Left kidney (tissue), 1 donor: ENCODE measurements at regions not wholly inside any gene's neighbourhood (a gene's known extent, or its start where the extent isn't known, plus 50 kb on each side); places are given as distances from the start of the nearest gene placed in this dataset.

ENCODE experiments used
- DNase-seq: peaks from one replicate; pipeline ENCODE4 v3.0.0-alpha.2; 2013

DNA sequence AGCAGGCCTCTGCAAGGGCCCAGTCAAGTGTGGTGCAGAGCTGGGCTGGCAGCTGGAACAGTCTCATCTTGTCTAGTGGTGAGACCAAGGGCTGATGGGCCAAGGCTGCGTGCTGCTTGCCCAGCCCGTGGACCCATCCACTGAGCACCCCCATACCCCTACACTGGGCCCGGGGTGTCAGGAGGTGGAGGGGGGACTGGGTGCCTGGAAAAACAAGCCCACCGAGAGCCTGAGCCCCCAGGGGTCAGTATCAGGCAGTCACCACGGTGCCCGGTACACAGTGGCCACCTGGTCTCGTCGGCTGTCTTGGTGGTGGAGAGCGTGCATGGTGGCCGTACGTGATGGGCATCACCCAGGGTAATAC lies 238.3 kb downstream of the SEC14L1 start:
- DNase-seq, result no peak

DNA sequence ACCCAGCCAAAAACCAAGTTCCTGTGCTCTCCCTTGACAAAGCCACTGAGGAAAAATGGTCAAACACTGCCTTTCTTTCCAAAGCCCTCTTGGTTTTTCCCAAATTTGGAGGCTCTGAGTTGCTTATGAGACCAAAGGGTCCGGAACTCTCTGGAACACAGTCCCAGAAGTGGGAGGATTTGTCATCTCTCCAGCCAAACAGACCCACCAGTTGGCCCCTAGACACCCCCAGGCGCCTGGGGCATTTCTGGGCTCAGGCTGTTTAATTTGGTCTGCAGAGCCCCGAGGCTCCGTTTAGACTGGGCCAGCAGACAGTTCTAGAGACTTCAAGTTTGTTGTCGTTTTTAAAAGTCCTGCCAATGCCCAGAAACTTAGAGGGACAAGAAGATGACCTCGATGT lies 239.1 kb downstream of the SEC14L1 start:
- DNase-seq, result no peak

DNA sequence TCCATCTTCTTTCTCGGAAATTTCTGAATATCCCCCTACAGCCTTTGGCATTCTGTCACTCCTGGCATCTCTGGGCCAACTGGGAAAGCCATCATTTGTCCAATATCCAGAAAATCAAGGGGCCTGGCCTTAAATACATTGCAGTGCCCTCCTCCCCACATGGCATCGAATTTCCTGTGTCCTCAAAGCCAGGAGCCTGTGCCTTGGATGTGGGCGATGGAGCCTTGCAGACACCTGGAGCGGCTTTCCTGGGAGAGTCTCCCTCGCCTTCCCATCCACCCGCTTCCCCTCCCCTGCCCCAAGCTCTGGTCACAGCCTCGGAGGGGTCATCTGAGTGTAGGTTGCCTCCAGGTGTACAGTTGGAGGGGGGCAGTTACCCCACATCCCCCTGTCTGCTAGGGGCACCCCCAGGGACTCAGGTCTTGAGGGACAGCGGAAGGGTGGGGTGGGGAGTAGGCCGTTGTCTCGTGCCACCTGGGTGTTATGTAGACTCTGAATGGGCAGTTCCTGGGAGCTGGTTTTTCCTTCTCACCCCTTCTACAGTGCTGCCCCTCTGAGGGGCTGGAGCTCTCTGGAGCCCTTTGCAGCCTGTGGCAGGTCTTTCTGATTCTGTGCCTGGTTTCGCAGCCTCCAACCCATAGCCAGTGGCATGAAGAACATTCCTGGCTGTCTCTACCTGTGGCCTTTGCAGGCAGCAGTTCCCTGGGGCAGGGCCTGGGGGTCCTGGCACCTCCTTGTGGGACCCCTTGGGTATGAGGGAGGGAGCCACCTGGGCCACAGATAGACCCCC lies 239.8 kb downstream of the SEC14L1 start:
- no peak for DNase-seq

DNA sequence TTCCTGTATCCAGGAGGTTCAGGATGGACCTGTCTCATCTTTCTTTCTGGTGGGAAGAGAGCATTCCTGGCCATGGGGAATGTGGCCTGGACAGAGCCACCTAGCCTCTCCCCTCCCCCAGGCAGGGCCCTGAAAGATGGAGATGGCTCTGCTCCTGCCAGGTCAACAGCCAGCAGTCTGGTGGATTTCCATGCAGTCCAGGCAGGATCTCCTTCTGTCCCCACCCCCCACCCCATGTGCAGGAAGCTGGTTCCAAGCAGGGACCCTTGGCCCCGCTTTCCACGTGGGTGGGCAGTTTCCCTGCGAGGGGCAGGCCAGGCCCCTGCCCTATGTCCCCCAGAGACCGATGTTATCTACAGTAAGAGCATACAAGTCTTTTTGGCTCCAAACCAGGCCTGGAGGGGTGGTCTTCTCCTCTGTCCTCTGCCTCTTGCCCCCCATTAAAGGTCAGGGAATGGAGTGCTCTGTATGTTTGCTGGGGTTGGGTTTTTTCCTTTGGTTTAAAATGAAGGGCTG lies 240.5 kb downstream of the SEC14L1 start:
- no peak for DNase-seq

DNA sequence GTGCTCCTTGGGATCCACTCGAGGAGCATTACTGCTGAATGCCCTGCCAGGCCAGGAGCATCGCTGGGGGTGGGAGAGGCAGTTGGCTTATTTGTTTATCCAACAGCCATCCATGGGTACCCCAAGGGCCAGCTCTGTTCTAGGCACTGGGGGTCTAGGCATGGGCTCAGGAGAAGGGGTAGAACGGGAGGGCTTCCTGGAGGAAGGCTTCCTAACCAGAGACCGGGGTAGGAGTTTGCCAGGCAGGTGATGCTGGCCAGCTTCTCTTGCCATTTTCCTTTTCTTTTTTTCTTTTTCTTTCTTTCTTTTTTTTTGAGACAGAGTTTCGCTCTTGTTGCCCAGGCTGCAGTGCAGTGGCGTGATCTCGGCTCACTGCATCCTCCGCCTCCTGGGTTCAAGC lies 241.0 kb downstream of the SEC14L1 start:
- no peak for DNase-seq

DNA sequence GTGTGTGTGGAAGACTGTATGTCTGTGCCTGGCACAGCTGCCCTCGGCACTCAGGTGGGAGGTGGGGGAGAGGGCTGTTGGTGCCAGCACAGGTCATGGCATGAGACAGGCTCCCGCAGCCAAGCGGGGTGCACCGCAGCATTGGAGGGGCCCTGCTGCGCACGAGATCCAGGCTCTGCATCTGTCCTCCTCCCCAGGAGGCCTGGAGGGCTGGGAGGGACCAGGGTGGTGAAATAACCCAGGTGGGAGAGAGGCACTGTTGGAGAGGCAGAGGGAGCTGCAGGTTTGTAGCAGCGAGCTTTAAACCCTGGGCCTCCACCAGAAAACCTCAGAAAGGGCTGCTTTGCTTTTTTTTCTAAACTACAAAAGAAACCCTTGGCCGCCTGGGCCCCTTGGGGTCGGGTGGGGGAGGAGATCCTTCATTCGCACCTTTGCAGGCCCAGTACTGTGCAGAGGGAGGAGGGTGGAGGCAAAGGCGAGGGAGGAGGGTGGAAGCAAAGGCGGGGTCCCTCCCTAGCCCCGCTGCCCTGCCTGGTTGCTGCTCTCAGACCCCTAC lies 241.7 kb downstream of the SEC14L1 start:
- no peak for DNase-seq

DNA sequence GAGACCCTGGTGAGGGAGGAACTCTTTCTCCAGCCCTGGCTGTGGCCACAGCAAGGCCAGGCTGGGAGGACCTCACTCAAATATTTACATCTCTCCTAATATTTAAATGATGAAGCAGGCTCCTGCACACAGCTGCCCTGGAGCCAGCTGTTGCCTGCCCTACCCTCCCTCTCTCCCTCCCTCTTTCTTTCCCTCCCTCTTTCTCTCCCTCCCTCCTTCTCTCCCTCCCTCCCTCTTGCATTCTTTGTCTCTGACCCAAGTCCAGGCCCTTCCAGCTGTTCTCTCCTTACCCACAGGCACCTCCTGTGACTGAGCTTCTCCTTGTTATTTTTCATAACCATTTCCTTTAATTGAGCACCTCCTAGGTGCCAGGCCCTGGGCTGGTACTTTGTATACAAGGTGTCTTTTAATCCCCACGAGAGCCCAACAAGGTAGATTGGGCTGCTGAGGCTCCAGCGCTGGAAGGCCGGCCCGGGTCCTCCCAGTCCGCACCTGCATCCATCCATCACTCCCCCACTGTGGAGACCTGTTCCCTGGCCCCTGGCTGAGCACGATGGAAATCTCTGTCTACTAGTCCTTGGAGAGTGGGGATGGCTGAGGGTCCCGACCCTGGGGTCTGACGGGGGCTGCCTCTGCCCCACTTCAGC lies 242.3 kb downstream of the SEC14L1 start:
- no peak for DNase-seq

DNA sequence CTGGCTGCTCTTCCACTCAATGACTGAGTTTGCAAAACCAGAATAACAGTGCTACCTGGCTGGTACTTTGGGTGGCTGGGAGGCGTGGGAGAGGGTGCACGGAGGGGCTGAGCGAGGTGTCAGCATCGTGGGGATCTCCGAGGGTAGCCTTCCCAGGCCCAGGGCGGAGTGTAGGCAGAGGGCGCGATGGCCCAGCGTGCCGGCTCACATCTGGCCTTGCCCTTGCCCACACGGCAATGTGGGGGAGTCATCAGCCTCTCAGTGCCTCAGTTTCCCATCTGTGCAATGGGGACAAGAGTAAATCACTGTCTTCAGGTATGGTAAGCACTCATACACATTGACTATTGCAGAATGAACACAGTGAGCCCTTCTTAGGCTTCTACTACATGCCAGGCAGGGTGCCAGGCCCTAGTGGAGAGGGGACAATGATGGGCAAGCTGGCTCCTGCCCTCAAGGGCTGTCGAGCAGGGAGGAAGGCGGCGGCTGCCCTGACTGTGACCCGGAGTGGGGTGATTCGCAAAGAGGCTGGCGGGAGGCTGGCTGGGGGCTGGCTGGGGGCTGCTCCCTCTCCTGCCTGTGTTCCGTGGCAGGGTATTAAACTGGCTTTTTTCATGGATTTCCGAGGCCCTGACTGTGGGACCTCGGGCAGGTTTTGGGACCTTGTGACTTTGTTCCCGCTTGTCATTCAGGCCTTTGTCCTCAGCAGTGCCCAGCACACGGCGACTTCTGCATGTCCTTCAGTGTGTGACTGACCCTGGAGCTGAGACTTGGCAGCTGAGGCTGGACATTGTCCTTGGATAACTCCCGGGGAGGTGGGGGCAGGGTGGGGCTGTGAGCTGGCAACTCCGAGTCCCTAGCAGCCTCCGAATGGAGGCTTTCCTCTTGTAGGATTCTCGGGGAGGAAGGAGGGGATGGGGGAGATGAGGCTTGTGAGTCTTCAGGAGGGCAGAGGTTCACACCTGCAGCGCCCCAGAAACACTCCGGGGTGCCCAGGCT lies 243.1 kb downstream of the SEC14L1 start:
- DNase-seq, result no peak

DNA sequence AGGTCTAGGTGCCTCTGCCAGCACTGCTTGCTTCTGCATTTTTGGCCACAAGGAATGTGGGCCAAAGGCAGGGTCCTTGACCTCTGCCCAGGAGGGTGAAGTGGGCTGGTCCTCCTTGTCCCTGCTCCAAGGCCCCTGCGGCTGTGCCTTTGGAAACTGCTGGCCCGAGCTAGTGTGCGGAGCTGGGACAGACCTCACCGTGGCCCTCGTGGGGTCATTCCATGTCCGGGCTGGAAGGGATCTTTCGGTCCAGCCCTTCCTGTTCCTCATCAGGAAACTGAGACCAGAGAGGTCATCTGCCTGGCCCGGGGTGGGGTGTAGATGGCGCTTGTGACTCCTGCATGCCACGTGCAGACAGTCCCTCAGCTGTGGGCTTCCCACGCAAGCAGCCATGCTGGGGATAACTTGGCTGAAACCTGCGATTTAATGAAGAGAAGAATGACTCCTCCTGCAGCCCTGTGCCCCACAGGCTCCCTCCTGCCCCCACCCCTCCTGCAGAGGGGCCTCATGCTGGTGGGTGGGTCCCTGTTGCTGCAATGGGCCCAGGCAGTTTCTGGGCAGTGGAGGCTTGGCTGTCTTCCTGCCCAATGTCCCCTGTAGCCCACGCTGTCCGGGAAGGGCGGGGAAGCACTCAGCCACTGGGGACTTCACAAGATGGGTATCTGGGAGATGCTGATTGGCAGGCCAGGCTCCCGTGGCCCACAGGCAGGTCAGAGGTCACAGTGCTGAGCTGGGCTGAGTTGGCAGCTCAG lies 245.2 kb downstream of the SEC14L1 start:
- DNase-seq, result no peak

DNA sequence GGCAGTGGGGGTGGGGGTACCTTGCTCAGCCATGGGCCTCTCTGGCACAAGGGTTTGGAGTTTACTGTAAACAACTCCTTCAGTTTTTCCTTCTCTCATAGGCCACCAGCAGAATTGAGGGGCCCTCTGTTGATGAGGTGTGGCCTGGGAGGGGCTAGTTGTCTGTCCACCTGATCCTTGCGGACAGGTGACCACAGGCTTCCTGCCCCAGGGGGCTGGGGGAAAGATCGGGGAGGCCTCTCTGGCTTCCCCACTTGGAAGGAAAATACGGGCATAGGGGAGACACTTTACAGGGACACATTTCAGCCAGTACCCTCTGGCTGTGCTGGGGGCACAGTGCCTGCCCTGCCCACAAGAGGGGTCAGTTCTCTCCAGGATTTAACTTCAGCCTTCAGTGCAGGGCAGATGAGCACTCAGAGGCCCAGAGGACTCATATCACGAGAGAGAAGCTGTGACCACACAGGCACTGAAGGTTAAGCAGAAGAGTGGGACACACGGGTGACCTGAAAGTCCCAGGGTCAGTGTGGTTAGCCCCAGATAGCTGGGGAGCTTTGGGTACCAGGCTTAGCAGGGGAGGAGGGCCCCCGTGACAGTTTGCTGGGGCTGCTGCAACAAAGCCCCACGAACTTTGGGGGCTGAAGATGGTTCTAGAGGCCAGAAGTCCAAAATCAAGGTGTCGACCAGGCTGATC lies 245.9 kb downstream of the SEC14L1 start:
- no peak for DNase-seq

DNA sequence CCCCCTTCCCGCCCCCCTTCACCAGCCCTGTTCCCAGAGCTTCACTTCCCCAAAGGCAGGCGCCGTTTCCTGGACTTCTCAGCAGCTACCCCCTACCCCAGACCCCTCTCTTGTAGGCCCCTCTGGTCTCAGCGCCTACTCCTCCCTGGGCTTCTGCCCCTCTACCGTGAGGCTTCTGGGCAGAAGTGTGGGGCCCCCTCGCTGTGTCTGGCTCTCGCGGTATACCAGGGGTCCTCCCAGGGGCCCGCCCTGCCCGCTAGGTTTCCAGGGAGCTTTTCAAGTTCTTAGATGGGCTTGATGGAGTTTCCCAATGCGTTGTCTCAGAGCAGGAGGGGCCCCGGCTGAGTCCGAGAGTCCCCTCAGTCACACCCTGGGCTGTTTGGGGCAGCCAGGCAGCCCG lies 247.1 kb downstream of the SEC14L1 start:
- no peak for DNase-seq

DNA sequence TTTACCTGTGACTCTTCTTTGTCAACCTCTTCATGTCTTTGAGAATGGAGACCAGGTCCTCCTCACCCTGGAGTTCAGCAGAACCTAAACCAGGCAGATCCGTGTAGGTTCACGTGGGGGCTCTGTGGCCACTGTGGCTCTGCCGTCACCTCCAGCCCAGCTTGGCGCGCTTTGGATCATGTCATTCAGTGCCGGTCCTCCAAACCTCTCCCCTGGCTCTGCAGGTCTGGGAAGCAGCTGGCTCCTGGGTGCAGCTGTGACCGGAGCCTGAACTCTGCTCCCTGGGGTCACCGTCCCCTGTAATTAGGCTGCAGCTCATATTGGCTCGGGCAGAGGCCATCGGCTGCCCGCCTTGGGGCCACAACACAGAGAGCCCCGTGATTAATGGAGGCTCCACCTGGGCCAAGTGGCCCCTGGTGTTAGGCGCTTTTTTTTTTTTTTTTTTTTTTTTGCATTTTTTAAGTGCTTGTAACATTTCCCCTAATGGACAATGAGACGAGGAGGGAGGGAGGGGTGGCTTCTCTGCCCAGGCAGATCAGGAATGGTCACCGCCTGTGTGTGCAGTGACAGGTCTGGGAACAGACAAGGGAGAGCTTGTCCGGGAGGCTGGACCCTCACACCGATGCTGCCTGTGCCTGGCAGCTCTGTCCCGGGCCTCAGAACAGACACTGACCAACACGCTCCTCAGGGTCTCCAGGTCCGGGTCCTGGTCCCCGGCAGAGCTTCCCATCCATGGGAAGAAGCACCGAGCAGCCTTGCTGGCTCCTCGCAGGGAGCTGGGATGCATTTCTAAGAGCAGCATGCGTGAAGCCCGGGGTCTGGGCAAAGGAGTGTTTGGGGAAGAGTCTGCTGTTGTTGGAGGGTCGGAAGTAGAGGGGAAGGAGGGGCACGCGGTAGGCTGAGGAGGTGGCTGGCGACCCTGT lies 247.9 kb downstream of the SEC14L1 start:
- DNase-seq, result no peak

DNA sequence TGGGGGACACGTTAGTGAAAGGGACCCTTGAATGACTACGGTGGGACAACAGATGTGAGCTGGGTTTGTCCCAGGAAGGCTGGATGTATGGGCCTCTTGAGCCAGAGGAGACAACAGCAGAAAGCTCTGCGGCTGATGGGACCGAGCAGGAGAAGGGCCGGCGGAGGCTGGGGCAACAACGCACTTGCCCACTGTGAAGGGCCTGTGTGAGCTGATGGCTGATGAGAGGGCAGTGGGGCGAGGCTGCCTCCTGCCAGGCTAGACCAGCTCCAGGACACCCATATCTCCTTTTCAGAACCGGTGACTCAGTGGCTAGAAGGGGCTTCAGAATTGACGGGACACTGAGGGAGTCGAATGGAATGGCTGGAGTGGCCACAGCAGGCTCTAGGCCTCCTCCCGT lies 250.1 kb downstream of the SEC14L1 start:
- DNase-seq, result no peak

DNA sequence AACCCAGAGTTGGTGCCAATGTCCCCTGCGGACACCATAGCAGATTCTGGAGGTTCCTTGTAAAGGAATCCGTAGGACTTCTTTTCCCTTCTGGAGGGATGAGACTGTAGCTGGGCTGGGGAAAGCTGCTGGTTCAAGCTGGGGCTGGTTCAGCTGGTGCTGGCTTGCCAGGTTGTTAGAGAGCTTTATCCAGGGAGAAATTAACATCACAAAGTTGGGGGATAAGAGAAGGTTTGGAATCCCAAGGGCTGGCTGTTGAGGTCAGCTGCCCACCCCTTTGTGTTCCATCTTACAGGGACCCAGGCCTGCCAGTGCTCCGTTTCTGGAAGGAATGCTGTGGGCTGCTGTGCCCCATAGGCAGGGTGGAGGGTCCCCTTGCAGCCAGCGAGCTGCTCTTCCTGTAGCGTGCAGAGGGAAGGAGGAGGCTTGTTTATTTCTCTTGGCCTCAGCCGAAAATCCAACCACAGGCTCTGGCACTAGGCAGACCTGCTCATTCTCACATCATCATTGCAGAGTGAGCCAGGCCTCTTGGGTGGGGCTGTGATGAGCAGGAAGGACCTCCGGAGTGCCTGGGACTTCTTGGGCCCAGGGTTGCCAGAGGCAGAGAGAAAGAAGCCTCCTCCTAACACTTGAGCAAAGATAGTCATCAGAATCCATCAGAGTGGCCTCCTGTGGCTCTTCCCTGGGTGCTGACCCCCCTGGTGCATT lies 251.1 kb downstream of the SEC14L1 start:
- DNase-seq, result no peak

DNA sequence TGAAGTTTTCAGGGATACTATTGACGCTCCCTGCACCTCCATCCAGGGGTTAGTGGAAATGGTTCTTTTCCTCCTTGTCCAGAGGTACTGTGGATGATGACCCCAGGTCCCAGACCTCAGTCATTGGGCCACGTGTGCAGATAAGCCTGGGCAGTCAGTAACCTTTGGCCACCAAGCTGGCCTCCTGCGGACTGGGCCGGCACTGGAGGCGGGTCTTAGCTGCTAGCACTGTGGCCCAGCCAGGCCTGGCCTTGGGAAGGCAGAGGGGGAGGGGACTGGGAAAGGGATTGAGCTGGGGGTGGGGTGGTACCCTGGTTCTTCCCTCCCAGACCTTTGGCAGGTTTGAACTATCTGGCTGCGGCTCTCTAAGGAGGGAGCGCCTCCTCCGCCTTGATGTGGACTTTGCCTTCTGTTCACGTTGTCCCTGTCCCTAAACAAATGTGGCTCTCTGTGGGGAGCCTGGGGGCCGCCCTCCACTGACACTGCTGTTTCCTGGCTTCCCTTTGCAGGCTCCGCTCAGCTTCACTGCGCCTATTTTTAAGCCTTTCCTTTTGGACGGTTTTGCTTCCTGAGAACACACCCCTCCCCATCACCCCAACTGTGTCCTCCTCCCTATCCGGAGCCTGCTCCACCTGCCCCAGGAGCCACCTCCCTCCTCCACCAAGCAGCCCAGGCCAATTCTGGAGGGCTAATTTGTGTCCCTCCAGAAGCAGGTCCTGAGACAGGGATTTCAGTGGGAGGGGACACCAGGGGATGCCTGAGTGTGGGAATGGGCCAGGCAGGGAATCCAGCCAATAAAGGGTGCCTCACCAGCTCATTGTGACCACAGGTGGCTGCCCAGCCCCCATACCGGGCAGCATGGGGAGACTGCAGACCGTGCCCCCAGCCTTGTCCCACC lies 251.9 kb downstream of the SEC14L1 start:
- no peak for DNase-seq

DNA sequence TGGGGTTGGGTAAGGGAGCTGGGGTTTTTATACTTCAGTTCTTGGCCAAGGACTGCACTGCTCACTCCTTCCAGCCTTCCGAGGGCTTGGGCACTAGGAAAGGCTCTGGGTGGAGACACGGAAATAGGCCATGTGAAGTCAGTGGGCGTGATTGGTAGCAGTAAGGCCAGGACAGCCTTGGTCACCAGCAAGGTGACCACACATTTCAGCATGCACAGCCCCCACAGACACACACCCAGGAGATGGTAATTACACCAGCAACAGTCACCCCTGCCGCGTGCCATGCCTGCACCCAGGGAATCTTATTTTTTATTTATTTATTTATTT lies 252.5 kb downstream of the SEC14L1 start:
- no peak for DNase-seq

DNA sequence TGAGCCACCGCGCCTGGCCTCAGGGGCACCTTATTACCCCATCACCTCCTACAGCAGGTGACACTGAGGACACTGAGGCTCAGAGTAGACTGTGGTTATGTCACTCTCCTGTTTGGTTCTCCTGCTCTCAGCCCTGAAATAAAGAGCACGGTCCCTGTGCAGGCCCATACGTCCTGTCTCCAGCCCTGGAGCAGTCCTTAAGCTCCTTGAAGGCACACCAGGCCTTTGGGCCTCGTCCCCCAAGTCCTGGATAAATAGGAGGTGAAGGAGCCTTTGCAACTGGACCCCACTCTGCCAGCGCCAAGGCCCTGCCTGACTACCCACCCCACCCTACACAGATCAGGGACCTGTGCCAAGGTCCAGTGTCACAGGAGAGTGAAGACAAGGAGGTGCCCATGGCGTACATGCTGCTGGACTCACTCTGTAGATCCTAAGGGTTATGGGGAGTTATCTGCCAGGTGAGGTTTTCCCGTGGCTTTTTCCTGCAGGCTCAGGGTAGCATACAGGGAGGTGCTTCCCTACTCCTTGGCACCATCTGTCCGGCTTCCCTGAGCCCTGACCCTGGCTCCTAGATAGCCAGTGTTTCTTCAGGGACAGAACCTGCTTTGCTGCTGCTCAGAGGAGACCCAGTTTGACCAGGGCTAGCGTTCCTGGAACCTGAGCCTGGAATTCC lies 253.2 kb downstream of the SEC14L1 start:
- no peak for DNase-seq
